ENCODE measurements at regions not wholly inside any gene's neighbourhood (a gene's known extent, or its start where the extent isn't known, plus 50 kb on each side); places are given as distances from the start of the nearest gene placed in this dataset.
"Not testable (repeated sequence)": the region's sequence is repeated elsewhere in the genome, so short reads cannot be mapped to it uniquely, and the experiment has no call there.

DNA sequence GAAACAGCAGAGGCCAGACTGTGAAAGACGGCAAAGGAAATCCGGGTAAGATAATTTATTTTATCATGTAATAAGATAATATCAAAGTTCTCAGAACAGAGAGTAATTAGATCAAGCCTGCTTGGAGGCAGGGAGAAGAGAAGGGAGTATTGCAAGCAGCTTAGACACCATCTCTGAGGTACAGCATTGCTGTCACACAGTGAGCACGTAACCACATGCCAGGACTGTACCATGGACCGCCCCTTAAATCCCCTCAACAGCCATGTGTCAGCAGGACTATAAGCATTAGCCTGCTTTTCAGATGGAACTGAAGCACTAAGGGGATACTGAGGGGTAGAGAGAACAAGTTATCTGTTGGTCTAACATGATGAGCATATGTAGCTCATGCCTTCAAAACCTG lies 141.5 kb downstream of the C6orf118 start:
- DNase-seq = no peak

DNA sequence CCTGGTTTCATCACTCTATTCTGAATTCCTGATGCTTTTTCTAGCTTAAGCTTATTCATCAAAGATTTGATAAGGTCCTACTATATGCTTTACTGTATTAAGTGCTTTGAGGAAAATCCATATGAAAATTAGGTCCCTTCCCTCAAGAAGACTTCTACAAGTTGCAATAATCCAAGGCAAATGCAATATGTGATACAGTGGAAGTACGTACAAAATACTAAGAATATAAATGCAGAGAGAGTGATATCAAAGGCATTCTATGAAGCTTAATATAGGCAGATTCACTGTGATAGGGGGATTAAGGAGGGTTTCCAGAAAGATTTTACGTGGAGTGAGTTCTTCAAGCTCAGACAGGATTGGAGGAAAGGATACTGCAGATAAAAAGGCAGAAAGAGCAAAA lies 142.1 kb downstream of the C6orf118 start:
- DNase-seq = no peak

DNA sequence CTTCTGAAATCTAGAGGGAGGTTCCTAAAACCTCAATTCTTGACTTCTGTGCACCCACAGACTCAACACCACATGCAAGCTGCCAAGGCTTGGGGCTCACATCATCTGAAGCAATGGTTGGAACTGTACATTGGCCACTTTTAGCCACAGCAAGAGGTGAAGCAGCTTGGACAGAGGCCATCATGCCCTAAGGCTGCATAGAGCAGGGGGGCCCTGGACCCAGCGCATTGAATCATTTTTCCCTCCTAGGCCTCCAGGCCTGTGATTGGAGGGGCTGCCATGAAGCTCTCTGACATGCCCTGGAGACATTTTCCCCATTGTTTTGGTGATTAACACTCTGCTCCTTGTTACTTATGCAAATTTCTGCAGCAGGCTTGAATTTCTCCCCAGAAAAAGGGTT lies 145.9 kb downstream of the C6orf118 start:
- DNase-seq = no peak

DNA sequence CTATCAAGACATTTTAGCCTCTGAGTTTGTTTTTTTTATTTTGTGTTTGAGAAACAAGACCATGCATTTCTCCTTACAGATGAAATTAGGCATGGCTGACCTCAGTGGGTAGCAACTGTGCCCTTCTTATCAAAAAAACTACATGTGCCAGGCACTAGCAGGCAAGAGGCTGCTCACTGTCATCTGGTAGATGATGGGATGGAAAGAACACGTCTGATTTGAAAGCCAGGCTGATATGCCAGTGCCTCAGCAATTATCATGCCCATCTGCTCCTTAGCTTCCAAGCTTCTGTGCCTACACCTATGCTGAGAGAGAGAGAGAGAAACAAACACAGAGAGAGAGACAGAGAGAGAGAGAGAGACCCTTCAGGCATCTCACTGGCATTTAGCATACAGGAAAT lies 149.9 kb downstream of the C6orf118 start:
- no peak for DNase-seq

DNA sequence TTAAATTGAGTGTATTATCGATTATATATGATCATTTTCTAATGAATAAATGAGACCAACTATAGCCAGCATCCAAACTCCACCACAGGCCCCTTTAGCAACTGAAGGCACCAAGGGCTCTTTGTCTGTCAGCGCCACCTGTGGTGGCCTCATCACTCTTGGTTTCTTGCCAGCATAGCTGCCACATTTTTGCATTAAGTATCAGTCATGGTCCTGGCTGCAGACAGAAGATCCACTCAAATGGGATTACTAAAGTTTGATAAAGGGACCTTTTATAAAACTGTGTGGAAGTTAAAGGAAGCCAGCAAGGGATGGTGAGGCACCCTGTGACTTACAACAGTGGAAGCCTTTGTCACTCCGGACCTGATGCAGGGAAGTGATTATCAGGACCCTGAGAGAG lies 162.9 kb downstream of the C6orf118 start:
- no peak for DNase-seq

DNA sequence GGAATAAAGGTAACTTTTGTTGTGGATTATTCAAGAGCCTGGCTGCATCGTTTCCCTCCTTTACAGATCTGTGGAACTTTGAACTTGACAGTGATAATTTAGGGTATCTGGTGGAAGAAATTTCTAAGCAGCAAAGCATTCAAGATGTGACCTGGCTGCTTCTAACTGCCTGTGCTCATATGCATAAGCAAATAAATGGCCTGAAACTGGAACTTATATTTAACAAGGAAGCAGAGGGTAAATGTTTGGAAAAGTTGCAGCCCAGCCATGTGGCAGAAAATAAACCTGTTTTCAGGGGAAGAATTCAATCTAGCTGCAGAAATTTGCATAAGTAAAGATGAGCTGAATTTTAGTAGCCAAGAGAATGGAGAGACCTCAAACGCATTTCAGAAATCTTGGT lies 173.5 kb downstream of the C6orf118 start:
- DNase-seq = no peak

DNA sequence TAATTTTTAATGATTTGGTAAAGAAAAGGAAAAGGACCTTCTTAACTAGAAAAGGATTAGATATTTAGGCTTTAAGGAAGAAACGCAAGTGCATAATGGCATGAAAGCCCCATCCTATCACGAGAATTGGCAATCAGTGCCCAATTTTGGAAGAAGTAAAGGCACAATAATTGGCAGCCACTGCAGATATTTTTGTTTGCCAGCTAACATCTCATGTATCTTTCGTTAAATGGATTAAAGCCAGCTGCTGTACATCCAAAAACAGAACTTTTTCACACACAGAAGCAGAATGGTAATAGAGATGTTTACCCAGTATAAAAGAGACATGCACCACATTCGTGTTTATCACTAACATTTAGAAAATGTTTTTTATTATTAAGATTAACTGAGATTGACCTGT lies 180.3 kb downstream of the C6orf118 start:
- no peak for DNase-seq

DNA sequence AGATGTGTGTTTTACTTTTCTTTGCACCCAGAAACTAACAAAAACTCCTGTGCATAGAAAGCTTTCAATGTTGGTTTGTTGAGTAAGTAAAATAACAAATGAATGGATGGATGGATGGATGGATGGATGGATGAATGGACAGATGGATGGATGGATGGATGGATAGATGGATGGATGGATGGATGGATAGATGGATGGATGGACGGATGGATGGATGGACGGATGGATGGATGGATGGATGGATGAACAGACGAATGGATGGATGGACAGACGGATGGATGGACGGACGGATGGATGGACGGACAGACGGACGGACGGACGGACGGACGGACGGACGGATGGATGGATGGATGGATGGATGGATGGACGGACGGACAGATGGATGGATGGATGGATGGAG lies 181.7 kb downstream of the C6orf118 start:
- DNase-seq = not testable (repeated sequence)

DNA sequence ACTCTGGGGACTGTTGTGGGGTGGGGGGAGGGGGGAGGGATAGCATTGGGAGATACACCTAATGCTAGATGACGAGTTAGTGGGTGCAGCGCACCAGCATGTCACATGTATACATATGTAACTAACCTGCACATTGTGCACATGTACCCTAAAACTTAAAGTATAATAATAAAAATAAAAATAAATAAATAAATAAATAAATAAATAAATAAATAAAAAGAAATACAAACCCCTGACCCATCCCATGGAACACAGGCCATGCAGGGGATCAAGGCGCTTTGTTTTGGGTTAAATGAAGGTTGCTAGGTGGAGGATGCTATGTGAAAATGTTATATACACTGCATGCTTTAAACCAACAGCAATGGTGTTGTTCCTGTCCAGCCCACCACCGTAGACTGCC lies 184.7 kb downstream of the C6orf118 start:
- not testable (repeated sequence) for DNase-seq

DNA sequence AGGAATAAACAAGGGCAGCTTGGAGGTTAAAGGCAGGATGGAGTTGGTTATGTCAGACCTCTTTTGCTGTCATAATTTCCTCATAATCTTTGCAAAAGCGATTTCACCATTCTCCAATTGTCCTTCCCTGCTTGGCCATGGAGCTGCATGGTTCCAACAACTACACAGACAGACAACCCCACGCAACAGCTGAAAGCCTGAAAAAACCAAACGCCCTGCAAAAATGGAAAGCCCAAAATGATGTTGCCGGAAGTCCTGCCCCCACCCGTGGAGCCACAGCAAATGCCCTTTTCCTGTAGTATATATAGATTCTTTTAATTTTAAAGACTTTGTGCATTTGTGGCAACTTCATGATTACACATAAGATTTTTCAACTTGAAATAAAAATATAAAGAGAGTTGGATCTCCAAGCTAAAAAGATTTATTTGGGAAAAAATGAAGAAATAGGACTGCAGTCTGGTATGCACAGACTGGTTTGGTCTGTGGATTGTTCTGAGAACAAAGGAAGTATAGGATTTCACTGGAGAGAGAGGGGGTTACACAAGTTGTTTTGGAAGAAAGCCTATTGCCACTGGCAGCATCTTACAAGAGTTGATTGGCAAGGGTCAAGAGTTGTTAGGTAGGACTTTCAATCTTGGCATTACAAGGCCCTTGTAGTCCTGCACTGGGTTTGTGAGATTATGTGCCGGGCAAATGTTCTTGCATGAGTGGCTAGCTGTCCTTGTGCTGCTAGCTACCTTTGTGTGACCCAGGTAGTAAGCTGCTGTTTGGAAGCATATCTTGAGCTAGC lies 190.0 kb downstream of the C6orf118 start:
- peak; percentile 28 for DNase-seq

DNA sequence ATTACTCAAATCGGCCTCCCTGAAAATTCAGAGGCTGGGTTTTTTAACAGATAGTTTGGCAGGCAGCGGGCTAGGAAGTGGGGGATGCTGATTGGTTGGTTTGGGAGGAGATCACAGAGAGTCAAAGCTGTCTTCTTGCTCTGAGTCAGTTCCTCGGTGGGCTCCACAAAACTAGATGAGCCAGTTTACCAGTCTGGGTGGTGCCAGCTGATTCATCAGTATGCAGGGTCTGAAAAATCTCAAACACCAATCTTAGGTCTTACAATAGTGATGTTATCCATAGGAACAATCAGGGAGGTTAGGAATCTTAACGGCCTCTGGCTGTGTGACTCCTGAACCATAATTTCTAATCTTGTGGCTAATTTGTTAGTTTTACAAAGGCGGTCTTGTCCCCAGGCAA lies 190.7 kb downstream of the C6orf118 start:
- no peak for DNase-seq

DNA sequence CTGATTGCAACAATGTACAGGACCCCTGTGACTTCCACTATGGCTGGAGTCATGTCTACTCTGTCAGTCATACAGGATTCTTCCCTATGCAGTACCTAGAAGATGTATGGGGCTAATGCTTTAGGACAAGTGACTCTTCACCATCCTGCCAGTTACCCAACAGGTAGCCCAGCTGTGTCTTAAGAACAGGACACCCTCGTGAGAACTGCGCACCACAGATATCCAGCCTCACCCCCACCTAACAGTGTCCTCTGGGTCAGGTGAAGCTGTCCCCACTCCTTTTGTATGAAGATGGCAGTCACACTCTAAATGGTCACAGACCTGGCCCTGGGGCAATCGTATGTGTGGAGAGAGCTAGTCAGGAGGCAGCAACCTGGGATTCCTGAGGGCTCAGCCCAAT lies 191.6 kb downstream of the C6orf118 start:
- DNase-seq = no peak

DNA sequence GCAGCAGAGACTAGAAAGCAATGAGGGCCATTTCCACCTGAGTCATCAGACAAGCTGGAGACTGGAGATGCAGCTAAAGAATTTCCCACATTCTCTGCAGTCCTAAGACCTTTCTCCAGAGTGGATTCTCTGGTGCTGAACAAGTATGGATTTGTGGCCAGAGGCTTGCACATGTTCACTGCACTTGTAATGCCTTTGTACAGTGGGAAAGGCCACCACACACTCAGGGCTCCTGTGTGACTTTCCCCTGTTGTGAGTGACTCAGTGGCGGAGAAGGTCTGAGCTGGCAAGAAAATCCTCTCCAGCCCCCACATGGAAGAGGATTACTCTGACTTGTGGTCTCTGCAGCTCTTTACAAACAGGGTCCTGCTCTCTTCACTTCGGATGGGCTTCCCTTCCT lies 192.3 kb downstream of the C6orf118 start:
- peak; percentile 30 for DNase-seq

DNA sequence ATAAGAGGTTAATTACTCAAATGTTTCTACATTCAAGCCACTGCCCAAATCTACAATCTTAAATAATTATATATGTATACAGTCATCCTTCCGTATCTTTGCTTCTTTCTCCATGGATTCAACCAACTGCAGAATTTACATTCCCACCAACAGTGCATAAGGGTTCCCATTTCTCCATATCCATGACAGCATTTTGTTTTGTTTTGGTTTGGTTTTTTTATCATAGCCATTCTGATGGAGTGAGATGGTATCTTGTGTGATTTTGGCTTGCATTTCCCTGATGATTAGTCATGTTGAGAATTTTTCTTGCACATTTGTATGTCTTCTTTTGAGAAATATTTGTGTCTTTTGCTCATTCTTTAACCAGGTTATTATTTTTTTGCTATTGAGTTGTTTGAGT lies 198.5 kb downstream of the C6orf118 start:
- DNase-seq = peak; percentile 7

DNA sequence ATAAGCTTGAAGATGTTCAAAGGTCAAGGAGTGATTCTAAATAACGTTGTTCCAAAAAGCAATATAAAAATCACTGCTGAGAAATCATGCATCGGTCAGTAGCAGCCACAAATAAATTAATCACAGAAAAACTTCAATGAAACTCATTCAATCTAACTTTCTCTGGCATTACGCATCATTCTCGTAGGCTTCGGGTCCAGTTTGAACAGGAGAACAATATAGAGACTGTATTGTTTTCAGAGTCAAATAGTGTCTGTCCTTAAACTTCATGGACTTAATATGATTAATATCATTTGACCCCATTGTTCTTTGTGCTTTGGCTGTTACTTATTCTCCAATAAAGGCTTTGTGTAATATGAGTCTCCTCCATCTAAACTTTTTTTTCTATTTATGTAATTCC lies 200.4 kb downstream of the C6orf118 start:
- no peak for DNase-seq

DNA sequence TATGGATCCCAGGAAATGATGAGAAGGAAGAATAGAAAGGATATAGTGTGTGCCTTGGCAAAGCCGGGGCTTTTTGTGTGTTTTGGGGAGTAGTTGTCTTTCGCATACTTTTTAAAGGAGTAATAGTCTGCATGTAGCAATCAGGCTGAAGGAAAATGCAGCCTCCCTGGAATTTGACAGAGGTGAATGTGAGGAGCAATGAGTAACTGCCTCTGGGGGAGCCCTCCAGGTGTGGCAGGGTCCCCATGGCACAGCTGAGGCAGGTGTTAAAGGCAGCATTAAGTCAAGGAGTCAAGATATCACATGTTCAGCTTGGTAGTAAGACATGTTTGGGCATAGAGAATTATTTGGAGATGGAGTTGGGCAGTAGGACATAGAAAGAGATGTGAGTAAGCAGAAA lies 203.1 kb downstream of the C6orf118 start:
- DNase-seq = peak; percentile 6

DNA sequence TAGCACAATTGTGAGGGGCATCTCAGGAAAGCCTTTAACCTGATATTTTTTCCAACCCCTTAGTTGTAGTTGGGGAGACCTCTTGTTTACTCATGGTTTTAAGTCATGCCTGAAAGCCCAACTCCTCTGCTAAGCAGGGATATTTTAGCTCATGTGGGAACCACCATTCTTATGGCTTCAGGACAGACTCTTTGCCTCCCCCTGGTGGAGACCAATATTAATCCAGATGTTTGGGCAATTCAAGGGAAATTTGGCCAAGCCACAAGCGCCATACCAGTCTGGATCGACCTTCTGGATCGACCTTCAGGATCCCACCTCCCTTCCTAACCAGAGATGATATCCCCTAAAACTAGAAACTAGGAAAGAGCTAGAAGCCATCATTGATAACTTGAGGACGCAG lies 211.2 kb downstream of the C6orf118 start:
- DNase-seq = no peak

DNA sequence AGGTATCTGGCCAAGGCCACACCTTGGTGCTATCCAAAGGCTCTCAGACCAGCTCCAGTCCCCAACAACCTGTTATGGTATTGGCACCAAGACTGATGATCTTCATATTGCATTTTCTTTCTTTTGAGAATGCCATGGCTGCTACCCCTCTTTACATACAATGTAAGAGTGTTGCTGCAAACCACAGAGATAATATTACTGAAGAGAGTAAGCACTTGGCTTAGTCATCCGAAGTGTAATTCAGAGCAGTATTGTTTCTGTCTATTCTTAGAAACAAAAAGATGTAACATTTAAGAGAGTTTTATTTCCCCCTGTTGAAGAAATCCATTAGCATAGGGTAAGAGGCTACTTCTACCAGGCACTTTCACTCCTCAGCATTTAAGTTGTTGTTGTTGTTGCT lies 212.5 kb downstream of the C6orf118 start:
- peak; percentile 16 for DNase-seq

DNA sequence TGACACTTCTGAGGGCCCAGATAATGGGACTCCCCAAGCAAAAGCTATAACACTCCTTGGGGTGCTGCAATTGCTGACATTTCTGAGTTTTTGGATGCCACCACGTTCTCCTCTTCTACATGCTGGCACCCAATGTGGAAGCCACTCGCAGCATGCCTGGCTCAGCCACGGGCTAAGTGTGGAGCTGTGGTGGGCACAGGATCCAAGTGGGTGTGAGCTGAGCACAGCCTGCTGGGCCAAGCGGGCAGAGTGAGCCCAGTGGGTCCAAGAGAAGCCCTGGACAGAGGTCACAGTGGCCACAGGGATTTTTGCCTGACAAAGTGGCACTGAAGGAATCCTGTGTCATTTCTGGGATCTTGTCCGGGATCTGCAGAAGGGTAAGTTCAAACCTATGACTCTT lies 213.2 kb downstream of the C6orf118 start:
- DNase-seq = no peak

DNA sequence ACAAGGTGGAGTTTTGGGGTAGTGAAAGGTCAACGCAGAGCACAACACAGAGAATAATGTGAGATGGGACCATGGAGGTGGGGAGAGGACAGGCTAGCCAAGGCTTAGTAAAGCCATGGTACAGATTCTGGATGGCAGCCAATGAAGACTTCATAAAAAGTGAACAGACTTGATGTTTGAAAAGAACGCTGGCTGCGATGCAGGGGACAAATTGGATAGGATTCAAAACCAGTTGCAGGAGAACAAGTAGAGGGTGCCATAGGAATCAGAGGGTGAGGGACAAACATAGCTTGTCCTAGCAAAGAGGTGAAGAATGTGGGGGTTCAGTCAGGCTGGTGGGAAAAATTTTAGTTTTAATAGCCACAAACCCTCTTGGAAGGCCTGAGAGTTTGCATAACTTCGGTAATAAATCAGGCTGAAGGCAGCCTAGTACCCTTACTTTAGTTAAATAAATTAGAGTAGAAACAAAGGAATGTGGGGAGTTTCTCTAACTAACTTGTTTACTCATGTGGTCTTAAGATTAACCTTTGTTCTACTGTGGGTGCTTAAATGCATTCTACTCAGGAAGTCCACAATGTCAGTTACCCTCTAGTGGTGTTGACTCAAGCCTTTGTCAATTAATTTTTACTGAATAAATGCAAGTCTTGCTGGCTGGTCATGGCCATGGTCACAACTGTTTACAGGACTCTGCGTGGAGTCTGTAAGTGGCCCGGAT lies 216.4 kb downstream of the C6orf118 start:
- DNase-seq = no peak

DNA sequence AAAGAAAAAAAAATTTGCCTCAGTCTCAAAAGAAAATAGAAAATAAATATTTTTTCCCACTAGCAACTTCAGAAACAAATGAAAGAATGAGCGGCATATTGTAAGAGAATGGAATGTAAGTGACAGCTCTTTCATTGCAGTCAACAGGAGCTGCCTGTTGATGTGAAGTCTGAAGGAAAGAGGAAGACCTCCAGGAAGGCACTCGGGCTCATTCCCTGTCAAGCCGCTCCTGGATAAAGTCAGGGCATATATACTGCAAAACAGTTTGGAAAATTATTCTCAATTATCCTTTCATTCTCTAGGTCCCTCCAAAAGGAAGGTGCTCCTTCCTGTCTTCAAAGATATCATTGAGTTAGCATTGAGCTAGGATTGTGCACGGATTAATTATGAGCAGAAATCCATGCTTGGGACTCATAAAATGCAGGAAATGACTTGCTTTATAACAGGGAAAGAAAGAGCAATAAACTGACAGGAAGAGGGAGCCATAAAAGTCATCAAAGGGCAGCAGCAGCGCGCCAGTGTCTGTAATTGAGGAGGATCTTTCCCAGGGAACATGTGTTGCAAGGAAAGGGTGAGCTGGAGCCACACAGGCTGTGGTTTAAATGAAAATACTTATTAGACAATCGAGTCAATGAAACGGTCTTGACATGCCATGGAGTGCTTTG lies 218.2 kb downstream of the C6orf118 start:
- no peak for DNase-seq

DNA sequence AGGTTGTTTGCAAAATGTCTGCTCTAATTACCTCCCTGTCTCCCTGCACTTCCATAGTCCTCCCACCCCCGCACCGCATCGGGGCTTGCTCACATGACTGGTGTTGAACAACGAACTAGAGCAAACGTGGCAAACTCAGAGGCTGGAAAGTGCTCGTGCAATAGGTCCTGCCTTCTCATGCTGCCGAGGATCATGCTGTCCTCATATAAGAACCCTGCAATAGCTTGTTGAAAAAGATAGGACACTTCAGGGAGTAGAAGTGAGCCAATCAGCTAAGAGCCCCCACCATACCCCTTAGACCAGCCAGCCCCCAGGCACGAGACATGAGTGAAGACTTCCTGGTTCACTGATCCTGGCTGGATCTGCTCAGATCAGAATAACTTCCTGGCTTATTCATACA lies 219.2 kb downstream of the C6orf118 start:
- DNase-seq = no peak

DNA sequence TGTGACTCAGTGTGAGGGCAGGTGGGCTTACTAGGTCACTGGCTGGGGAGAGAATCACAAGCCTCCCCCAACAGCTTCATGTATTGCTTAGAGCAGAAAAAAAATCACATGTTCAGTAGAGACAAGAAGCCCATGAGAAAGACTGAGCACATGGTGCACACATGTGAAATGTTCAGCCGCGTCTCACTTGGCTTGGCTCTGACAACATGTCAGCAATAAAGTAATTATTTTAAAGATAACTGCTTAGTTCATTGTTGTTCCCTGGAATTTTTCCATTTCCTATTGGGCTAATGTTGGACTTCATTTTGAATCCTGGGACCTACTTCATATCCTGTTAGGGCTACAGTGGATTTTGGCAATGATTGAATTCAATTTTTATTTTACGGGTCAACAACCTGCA lies 222.6 kb downstream of the C6orf118 start:
- no peak for DNase-seq

DNA sequence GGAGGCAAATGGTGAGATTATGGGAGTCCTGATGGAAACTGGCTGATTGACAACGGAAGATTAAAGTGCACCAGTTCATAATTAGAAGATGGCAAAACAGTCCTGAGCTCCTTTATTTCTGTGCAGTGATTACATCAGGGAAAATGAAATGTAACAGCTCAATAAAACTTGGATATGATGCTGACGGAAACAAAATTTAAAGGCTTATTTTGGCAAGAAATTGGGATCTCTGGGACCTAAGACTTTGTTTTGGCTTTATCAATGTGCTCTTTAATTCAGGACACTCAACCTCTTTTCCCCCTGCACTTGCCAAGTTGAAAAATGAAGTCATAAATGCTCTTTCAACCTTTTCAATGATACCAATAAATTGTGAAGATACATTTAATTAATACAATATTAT lies 226.8 kb downstream of the C6orf118 start:
- no peak for DNase-seq
